ENCODE measurements at regions not wholly inside any gene's neighbourhood (a gene's known extent, or its start where the extent isn't known, plus 50 kb on each side); places are given as distances from the start of the nearest gene placed in this dataset.
A peak's percentile ranks its signal among the peaks of the same experiment; 100 is the strongest.

DNA sequence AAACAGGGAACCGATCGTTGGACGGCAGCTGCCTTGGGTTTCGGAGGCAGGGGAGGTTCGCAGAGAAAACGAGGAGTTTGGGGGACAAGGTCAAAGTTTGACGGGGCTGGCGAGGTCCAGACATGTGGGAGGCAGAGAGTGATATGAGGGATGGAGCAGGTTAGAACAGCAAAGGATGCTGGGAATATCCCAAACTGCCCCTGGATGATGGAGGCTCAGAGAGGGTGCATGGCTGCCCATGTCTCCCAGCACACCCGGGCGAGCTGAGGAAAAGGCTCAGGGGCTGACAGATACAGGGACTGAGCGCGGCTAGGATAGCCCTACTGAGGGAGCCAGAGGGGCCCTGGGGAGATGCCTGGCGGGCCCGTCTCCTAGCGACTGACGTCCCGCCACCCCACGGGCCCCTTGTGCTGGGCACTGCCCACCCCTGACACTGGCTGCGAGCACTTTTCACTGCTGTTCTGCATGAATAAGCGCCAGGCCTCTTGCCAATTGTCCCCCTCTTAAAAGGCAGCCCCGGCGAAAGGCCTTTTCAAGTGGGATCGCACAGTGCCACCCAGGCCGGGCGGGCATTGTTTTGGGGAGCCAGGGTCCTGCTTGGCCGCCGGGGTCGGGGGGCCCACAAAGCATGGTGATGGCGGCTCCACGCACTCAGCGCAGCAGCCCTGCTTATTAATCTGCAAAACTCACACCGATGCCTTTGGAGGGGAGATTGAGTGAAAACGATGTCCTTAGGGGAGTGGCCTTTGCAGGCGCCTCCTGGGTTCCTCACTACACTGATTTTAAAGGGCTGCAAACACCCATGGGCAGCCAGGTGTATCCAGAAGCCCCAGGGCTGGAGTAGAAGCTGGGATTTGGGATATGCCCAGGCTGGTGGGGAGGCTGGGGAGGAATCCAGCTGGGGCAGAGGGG, 90.0 kb upstream of the LINC01488 start (continued):
- no peak for TF ChIP-seq ELK1 (IDR thresholded peaks at IDR 0.05; ENCODE audit: borderline replicate concordance, low read depth, low read length)

- POLR2A ChIA-PET (ENCODE audit: unreplicated experiment), result no interaction called here
Measured at GRCh38 chr11:69392104-69392653, 89.3 kb upstream of the LINC01488 start.

More at GRCh38 chr11:69392104-69392653, 89.3 kb upstream of the LINC01488 start:
- CTCF ChIA-PET, result no interaction called here
- peaks cover 7% of the 10 kb centered on the region; the same call in 1 of the 2 replicates for H3K27me3 ChIP-seq (ENCODE audit: control insufficient read depth, insufficient read depth, low read length)
- no peaks in the 10 kb centered on the region for H4K20me1 ChIP-seq (ENCODE audit: insufficient read depth, low read length)
- H2AK5ac ChIP-seq (ENCODE audit: low read depth, low read length), result no peak overlapping the region
- ATAC-seq (ENCODE audit: low read depth), result no peak
- no peaks in the 10 kb centered on the region for H3K79me1 ChIP-seq (ENCODE audit: low read depth in 1 of 2, low read length in 2 of 2)
- no peak overlapping the region for H2AK9ac ChIP-seq (replicated peaks; ENCODE audit: low read depth, low read length, poor library complexity)
- no peak overlapping the region for H3K27ac ChIP-seq (ENCODE audit: insufficient read depth, low read length)
- dilution Hi-C loops (cut with HindIII; ENCODE audit: low sequenced_read_pairs, unreplicated experiment) (no loop called here), in situ Hi-C loops (cut with MboI; ENCODE audit: low sequenced_read_pairs) (no loop called here), intact Hi-C loops (cut with micrococcal nuclease) (no loop called here)
- H3K4ac ChIP-seq (ENCODE audit: low read depth, low read length), result no peak overlapping the region
- no peak overlapping the region for H2BK5ac ChIP-seq (ENCODE audit: low read depth, low read length, poor library complexity, severe bottlenecking)
- no peak for DNase-seq
- H4K91ac ChIP-seq (ENCODE audit: insufficient read depth, low read depth, low read length), result no peak overlapping the region
- 40% methylated on average over 1 of the region's 10 CpGs; no CpG with 5 or more reads in 1 of the 2 experiments for WGBS, 2 experiments (ENCODE audit: extremely low coverage in 2 of 2, insufficient read length in 1 of 2)
- no peak overlapping the region for H3K56ac ChIP-seq (ENCODE audit: extremely low read depth, insufficient read depth, low read length)
- H3K9me3 ChIP-seq (ENCODE audit: control insufficient read depth, insufficient read depth, low read length), result peaks cover 11% of the 10 kb centered on the region
- H3K4me3 ChIP-seq (ENCODE audit: insufficient read depth, low read depth, low read length), result no peak overlapping the region
- H2BK15ac ChIP-seq (ENCODE audit: low read depth, low read length), result no peak overlapping the region
- H4K8ac ChIP-seq (ENCODE audit: low read depth in 2 of 2, low read length in 2 of 2), result no peak overlapping the region
- TF ChIP-seq MXI1 (IDR thresholded peaks at IDR 0.05; ENCODE audit: borderline replicate concordance, low read depth, low read length) (no peak), NFE2L2 (IDR thresholded peaks at IDR 0.05; ENCODE audit: low read depth, low read length) (no peak), CEBPB (IDR thresholded peaks at IDR 0.05; ENCODE audit: low read depth, low read length) (no peak), RFX5 (IDR thresholded peaks at IDR 0.05; ENCODE audit: low read depth, low read length) (no peak), MAZ (IDR thresholded peaks at IDR 0.05; ENCODE audit: borderline replicate concordance, low read depth, low read length) (no peak)
- H3K9ac ChIP-seq (ENCODE audit: low read depth, low read length), result no peak overlapping the region
- H2AFZ ChIP-seq (replicated peaks; ENCODE audit: low read length, poor library complexity), result peak overlapping the region; percentile 10
- no peak overlapping the region for H2BK120ac ChIP-seq (ENCODE audit: low read depth, low read length)
- BruUV-seq (replicated peaks), result no TSS peak
- no peak overlapping the region for H4K5ac ChIP-seq (ENCODE audit: low read depth, low read length)
- H3K4me1 ChIP-seq (ENCODE audit: control insufficient read depth, insufficient read depth, low read length), result no peaks in the 10 kb centered on the region
- H3K18ac ChIP-seq (ENCODE audit: low read depth, low read length), result no peak overlapping the region
- no peak overlapping the region for H3K14ac ChIP-seq (replicated peaks; ENCODE audit: low read depth, low read length)
- H3K4me2 ChIP-seq (ENCODE audit: low read depth, low read length), result no peak overlapping the region
- H3K9me1 ChIP-seq (ENCODE audit: insufficient read depth, low read length), result no peaks in the 10 kb centered on the region
- H3K23ac ChIP-seq (ENCODE audit: low read depth, low read length), result no peak overlapping the region
- H2BK20ac ChIP-seq (ENCODE audit: low read depth, low read length), result no peak overlapping the region
- H3K36me3 ChIP-seq (ENCODE audit: control insufficient read depth, insufficient read depth, low read length), result no peaks in the 10 kb centered on the region

Data from IMR-90 (cell line).